A673 (cell line): ENCODE measurements at regions not wholly inside any gene's neighbourhood (a gene's known extent, or its start where the extent isn't known, plus 50 kb on each side); places are given as distances from the start of the nearest gene placed in this dataset.

Experiments
- CTCF ChIP-seq: fragments of 300-800, 200-600 bp; sonication (generic); conservative IDR thresholded peaks from 2 replicates; pipeline ENCODE4 v1.5.1; 2017; ENCODE audit warnings: low read depth, mild to moderate bottlenecking, antibody characterized with exemption, low read length, moderate library complexity, mixed read lengths
- EZH2 ChIP-seq: fragments of 200-600 bp; sonication (generic); IDR thresholded peaks from 2 replicates; pipeline ENCODE4 v1.6.1; 2017; ENCODE audit warnings: borderline replicate concordance, low read depth, mild to moderate bottlenecking, mixed read lengths, antibody characterized with exemption, low read length; ENCODE audit not compliant: poor library complexity, severe bottlenecking

GRCh38 chr6:49333345-49334125 is 129.5 kb downstream of the MMUT start:
- TF ChIP-seq CTCF = no peak
- no peak for TF ChIP-seq EZH2
